Astrocyte (in vitro differentiated cells and primary cell): ENCODE measurements at regions not wholly inside any gene's neighbourhood (a gene's known extent, or its start where the extent isn't known, plus 50 kb on each side); places are given as distances from the start of the nearest gene placed in this dataset.

ENCODE experiments used
- DNase-seq: peaks from one replicate; pipeline ENCODE4 v3.0.0-alpha.2; 2010; ENCODE audit warnings: low read depth
- FAIRE-seq: peaks from 2 replicates; lab custom pipeline; 2011; peaks lifted over from hg19 to GRCh38; lab: Jason Lieb, UNC
- H2AFZ ChIP-seq: 2 replicates; pipeline ENCODE4 v1.6.0; 2012; ENCODE audit warnings: low read depth, low read length, inconsistent platforms
- H3K27ac ChIP-seq: 2 replicates; pipeline ENCODE4 v1.5.1; 2011; ENCODE audit warnings: low read depth, low read length, inconsistent platforms
- H3K27me3 ChIP-seq: 2 replicates; pipeline ENCODE4 v1.6.0; 2011; ENCODE audit warnings: low read length, inconsistent platforms; ENCODE audit not compliant: insufficient read depth
- H3K36me3 ChIP-seq: 2 replicates; pipeline ENCODE4 v1.5.1; 2011; ENCODE audit warnings: low read length, inconsistent platforms; ENCODE audit not compliant: insufficient read depth
- H3K4me1 ChIP-seq: 2 replicates; pipeline ENCODE4 v1.5.1; 2011; ENCODE audit warnings: low read length, inconsistent platforms; ENCODE audit not compliant: insufficient read depth
- H3K4me2 ChIP-seq: 2 replicates; pipeline ENCODE4 v1.6.0; 2012; ENCODE audit warnings: low read length, inconsistent platforms
- H3K4me3 ChIP-seq: 2 replicates; pipeline ENCODE4 v1.5.1; 2011; ENCODE audit warnings: low read depth, mild to moderate bottlenecking, low read length, inconsistent platforms; ENCODE audit not compliant: insufficient read depth
- H3K79me2 ChIP-seq: 2 replicates; pipeline ENCODE4 v1.6.0; 2012; ENCODE audit warnings: mild to moderate bottlenecking, low read length, inconsistent platforms; ENCODE audit not compliant: insufficient read depth
- H3K9ac ChIP-seq: 2 replicates; pipeline ENCODE4 v1.6.0; 2012; ENCODE audit warnings: mild to moderate bottlenecking, low read length, inconsistent platforms
- H3K9me3 ChIP-seq: 2 replicates; pipeline ENCODE4 v1.5.1; 2012; ENCODE audit warnings: low read depth, mild to moderate bottlenecking, low read length, inconsistent platforms; ENCODE audit not compliant: insufficient read depth
- H4K20me1 ChIP-seq: 2 replicates; pipeline ENCODE4 v1.6.0; 2012; ENCODE audit warnings: low read length, inconsistent platforms; ENCODE audit not compliant: insufficient read depth
- H3K27ac Mint-ChIP-seq: one replicate; pipeline ENCODE4 v1.8.0; 2021; ENCODE audit warnings: mild to moderate bottlenecking, mixed read lengths; ENCODE audit not compliant: unreplicated experiment
- H3K27me3 Mint-ChIP-seq: one replicate; pipeline ENCODE4 v1.8.0; 2021; ENCODE audit warnings: low read depth, mixed read lengths; ENCODE audit not compliant: unreplicated experiment
- H3K36me3 Mint-ChIP-seq: one replicate; pipeline ENCODE4 v1.8.0; 2021; ENCODE audit warnings: low read depth, mixed read lengths; ENCODE audit not compliant: unreplicated experiment
- H3K4me1 Mint-ChIP-seq: one replicate; pipeline ENCODE4 v1.8.0; 2021; ENCODE audit warnings: low read depth, mixed read lengths; ENCODE audit not compliant: unreplicated experiment
- H3K4me3 Mint-ChIP-seq: one replicate; pipeline ENCODE4 v1.8.0; 2021; ENCODE audit warnings: mild to moderate bottlenecking, moderate library complexity, mixed read lengths; ENCODE audit not compliant: unreplicated experiment
- H3K9me3 Mint-ChIP-seq: one replicate; pipeline ENCODE4 v1.8.0; 2021; ENCODE audit warnings: mild to moderate bottlenecking, mixed read lengths; ENCODE audit not compliant: unreplicated experiment
- CTCF ChIP-seq: IDR thresholded peaks from 2 replicates; pipeline ENCODE4 v1.5.1; 2011; ENCODE audit warnings: low read depth, mild to moderate bottlenecking, inconsistent platforms, low read length, moderate library complexity; ENCODE audit not compliant: insufficient read depth
- EZH2 ChIP-seq: IDR thresholded peaks from 2 replicates; pipeline ENCODE4 v1.6.1; 2012; ENCODE audit warnings: mild to moderate bottlenecking, low read length, inconsistent platforms; ENCODE audit not compliant: insufficient read depth

- peaks cover 9% of the 10 kb centered on the region for H3K27me3 Mint-ChIP-seq
- TF ChIP-seq CTCF (no peak), EZH2 (no peak)
- no peak for DNase-seq
- no peak overlapping the region for H3K4me2 ChIP-seq
- no peak for FAIRE-seq
- no peak overlapping the region for H2AFZ ChIP-seq
- no peak overlapping the region for H3K9ac ChIP-seq
- peaks cover 2% of the 10 kb centered on the region for H3K36me3 Mint-ChIP-seq
- no peak overlapping the region for H3K27ac ChIP-seq
- no peaks in the 10 kb centered on the region for H3K4me1 ChIP-seq
- H3K27ac Mint-ChIP-seq = no peak overlapping the region
- no peaks in the 10 kb centered on the region for H3K36me3 ChIP-seq
- no peaks in the 10 kb centered on the region for H3K79me2 ChIP-seq
- no peaks in the 10 kb centered on the region for H3K9me3 ChIP-seq
- no peak overlapping the region for H3K4me3 ChIP-seq
- H4K20me1 ChIP-seq = no peaks in the 10 kb centered on the region
- H3K4me1 Mint-ChIP-seq = peaks cover 3% of the 10 kb centered on the region
- H3K4me3 Mint-ChIP-seq = no peak overlapping the region
- peaks cover 4% of the 10 kb centered on the region for H3K9me3 Mint-ChIP-seq
- no peaks in the 10 kb centered on the region for H3K27me3 ChIP-seq
These were observed 57.7 kb upstream of the LRPPRC start for GRCh38 chr2:44053456-44053855.

GRCh38 chr2:44055229-44055628 lies 59.4 kb upstream of the LRPPRC start:
- peaks cover 3% of the 10 kb centered on the region for H3K4me1 Mint-ChIP-seq
- H3K4me1 ChIP-seq = no peaks in the 10 kb centered on the region
- H3K9me3 ChIP-seq = no peaks in the 10 kb centered on the region
- no peaks in the 10 kb centered on the region for H3K79me2 ChIP-seq
- H3K27me3 ChIP-seq = no peaks in the 10 kb centered on the region
- no peak for TF ChIP-seq CTCF
- TF ChIP-seq EZH2 = no peak
- no peak overlapping the region for H3K4me2 ChIP-seq
- H3K9me3 Mint-ChIP-seq = peaks cover 3% of the 10 kb centered on the region
- no peak overlapping the region for H3K9ac ChIP-seq
- H4K20me1 ChIP-seq = no peaks in the 10 kb centered on the region
- H3K4me3 Mint-ChIP-seq = no peak overlapping the region
- H3K27ac Mint-ChIP-seq = no peak overlapping the region
- no peaks in the 10 kb centered on the region for H3K36me3 ChIP-seq
- peaks cover 9% of the 10 kb centered on the region for H3K27me3 Mint-ChIP-seq
- FAIRE-seq (no peak), DNase-seq (no peak)
- H2AFZ ChIP-seq = no peak overlapping the region
- peaks cover 2% of the 10 kb centered on the region for H3K36me3 Mint-ChIP-seq
- no peak overlapping the region for H3K4me3 ChIP-seq
- H3K27ac ChIP-seq = no peak overlapping the region

- H3K4me1 ChIP-seq = no peaks in the 10 kb centered on the region
- Mint-ChIP-seq H3K9me3 (peaks cover 3% of the 10 kb centered on the region), H3K27ac (no peak overlapping the region), H3K27me3 (peaks cover 9% of the 10 kb centered on the region), H3K4me1 (peaks cover 3% of the 10 kb centered on the region), H3K36me3 (peaks cover 2% of the 10 kb centered on the region), H3K4me3 (no peak overlapping the region)
- no peak overlapping the region for H3K4me3 ChIP-seq
- H3K79me2 ChIP-seq = no peaks in the 10 kb centered on the region
- H2AFZ ChIP-seq = no peak overlapping the region
- no peak overlapping the region for H3K4me2 ChIP-seq
- H3K9me3 ChIP-seq = no peaks in the 10 kb centered on the region
- no peak overlapping the region for H3K27ac ChIP-seq
- DNase-seq = no peak
- H4K20me1 ChIP-seq = no peaks in the 10 kb centered on the region
- no peak for FAIRE-seq
- H3K9ac ChIP-seq = no peak overlapping the region
- H3K36me3 ChIP-seq = no peaks in the 10 kb centered on the region
- TF ChIP-seq EZH2 (no peak), CTCF (no peak)
- H3K27me3 ChIP-seq = no peaks in the 10 kb centered on the region
These were observed 59.9 kb upstream of the LRPPRC start for GRCh38 chr2:44055664-44056063.
